ENCODE measurements at regions not wholly inside any gene's neighbourhood (a gene's known extent, or its start where the extent isn't known, plus 50 kb on each side); places are given as distances from the start of the nearest gene placed in this dataset.

DNA sequence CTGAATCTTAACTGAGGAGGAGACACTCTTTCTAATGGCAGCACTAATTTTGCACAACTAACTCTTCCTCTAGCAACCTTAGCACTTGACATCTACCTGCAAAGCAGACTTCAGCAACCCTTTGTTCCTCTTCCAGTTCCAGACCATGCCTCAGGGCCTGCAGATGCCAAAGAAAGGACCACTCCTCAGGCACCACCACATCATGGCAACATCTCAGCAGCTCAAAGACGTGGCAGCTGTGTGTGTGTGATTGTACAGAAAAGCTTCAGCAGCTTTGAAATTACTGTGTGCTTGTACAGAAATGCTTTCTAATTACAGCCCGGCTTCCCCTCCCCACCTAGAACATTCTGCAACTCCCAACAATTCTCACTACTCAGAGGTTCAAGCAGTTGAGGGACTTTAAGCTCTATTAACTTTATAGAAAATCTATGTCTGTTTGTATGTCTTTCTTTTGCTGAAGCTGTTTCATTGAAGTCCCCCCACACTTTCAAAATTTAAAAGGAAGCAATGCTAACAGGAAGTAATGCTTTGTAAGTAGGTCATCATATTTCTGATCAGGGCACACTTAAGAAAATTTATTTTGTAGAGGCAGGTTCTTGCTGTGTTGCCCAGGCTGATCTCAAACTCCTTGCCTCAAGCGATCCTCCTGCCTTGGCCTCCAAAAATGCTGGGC lies 115.2 kb downstream of the CD47 start:
- peaks cover 12% of the 10 kb centered on the region; the same call in 1 of the 2 replicates for H3K4me1 Mint-ChIP-seq (ENCODE audit: low read depth)
- no peak overlapping the region for H3K27ac Mint-ChIP-seq
- H3K27me3 Mint-ChIP-seq (ENCODE audit: insufficient read depth), result peaks cover 27% of the 10 kb centered on the region
- DNase-seq, result no peak
- H3K4me3 Mint-ChIP-seq, result no peak overlapping the region
- TF ChIP-seq, protein P1, sequence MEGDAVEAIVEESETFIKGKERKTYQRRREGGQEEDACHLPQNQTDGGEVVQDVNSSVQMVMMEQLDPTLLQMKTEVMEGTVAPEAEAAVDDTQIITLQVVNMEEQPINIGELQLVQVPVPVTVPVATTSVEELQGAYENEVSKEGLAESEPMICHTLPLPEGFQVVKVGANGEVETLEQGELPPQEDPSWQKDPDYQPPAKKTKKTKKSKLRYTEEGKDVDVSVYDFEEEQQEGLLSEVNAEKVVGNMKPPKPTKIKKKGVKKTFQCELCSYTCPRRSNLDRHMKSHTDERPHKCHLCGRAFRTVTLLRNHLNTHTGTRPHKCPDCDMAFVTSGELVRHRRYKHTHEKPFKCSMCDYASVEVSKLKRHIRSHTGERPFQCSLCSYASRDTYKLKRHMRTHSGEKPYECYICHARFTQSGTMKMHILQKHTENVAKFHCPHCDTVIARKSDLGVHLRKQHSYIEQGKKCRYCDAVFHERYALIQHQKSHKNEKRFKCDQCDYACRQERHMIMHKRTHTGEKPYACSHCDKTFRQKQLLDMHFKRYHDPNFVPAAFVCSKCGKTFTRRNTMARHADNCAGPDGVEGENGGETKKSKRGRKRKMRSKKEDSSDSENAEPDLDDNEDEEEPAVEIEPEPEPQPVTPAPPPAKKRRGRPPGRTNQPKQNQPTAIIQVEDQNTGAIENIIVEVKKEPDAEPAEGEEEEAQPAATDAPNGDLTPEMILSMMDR (IDR thresholded peaks at IDR 0.05), result no peak
- no peaks in the 10 kb centered on the region for H3K9me3 Mint-ChIP-seq
- H3K36me3 Mint-ChIP-seq (ENCODE audit: low read depth), result no peaks in the 10 kb centered on the region

DNA sequence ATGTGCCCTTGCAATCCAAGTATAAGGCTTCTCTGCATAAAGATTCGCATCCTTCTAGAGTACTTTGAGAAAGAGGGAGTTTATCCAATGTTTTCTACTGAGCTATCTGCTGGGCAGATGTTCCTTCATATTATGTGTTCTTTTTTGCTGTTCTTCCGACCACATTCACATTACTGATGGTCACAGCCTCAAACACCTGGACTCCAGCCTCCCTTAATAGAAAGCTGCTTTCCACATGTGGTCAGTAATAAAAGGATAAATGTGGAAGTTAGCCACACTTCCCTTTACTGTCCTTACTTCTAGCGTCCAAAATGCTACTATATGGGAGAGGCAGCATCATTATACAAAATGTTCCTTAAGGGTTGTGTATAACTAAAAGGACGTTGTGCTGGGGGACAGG lies 116.9 kb downstream of the CD47 start:
- Mint-ChIP-seq H3K4me1 (ENCODE audit: low read depth) (peaks cover 12% of the 10 kb centered on the region; the same call in 1 of the 2 replicates), H3K9me3 (no peaks in the 10 kb centered on the region), H3K4me3 (no peak overlapping the region), H3K27ac (no peak overlapping the region), H3K36me3 (ENCODE audit: low read depth) (no peaks in the 10 kb centered on the region), H3K27me3 (ENCODE audit: insufficient read depth) (peaks cover 25% of the 10 kb centered on the region)
- TF ChIP-seq, protein P1 (IDR thresholded peaks at IDR 0.05), result no peak
- no peak for DNase-seq

DNA sequence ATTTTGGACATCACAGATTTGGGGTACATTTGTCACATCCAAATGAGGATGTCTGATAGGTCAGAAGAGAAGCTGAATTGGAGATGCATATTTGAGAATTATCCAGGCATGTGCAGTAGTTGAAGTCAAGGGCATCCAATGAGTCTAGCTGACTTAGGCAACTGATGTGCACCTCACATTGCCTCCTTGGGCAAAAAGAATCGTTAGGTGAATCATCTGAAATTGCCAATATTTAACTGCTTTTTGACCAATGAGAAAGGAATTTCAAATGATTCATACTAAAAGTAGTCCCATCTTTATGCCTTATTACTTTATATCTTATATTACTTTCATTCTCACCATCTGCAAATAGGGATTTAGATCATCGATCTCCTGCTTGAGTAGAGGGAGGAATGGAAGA lies 117.7 kb downstream of the CD47 start:
- no peak overlapping the region for H3K4me3 Mint-ChIP-seq
- TF ChIP-seq, protein P1 (IDR thresholded peaks at IDR 0.05), result no peak

DNA sequence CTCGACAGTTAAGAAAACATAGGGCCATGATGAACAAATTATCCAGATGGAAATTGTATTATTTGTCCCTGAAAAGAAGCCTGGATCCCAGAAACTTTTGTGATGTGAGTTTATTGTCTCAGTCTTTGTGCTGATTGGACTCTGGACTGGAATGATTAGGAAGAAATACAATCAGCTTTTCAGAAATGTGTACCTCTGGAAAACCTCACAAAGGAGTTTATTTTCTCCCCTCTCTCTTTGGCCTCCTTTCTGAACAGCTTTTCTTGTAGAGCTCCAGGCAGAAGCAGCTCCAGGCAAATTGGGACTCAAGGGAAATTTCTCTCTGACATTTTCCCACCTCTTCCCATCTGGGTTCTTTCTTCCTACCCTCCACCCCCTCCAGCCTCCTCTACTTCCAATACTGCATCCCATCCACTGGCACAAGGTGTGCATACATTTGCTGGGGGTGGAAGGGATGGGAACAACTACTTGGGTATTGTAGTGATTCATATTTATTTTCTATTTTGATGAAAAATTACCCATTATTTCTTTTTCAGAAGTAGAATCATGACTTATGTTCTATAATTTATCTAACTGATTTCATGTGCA lies 119.7 kb downstream of the CD47 start:
- TF ChIP-seq, protein P1 (IDR thresholded peaks at IDR 0.05), result no peak
- H3K4me1 Mint-ChIP-seq (ENCODE audit: low read depth), result peaks cover 12% of the 10 kb centered on the region; the same call in 1 of the 2 replicates
- no peak overlapping the region for H3K27ac Mint-ChIP-seq
- H3K27me3 Mint-ChIP-seq (ENCODE audit: insufficient read depth), result peaks cover 13% of the 10 kb centered on the region
- no peak overlapping the region for H3K4me3 Mint-ChIP-seq
- no peaks in the 10 kb centered on the region for H3K36me3 Mint-ChIP-seq (ENCODE audit: low read depth)
- no peaks in the 10 kb centered on the region for H3K9me3 Mint-ChIP-seq
- no peak for DNase-seq

More for the DNA sequence above, 117.7 kb downstream of the CD47 start:
- no peak for DNase-seq
- Mint-ChIP-seq H3K4me1 (ENCODE audit: low read depth) (peaks cover 12% of the 10 kb centered on the region; the same call in 1 of the 2 replicates), H3K27ac (no peak overlapping the region), H3K27me3 (ENCODE audit: insufficient read depth) (peaks cover 21% of the 10 kb centered on the region), H3K36me3 (ENCODE audit: low read depth) (no peaks in the 10 kb centered on the region), H3K9me3 (no peaks in the 10 kb centered on the region)

DNA sequence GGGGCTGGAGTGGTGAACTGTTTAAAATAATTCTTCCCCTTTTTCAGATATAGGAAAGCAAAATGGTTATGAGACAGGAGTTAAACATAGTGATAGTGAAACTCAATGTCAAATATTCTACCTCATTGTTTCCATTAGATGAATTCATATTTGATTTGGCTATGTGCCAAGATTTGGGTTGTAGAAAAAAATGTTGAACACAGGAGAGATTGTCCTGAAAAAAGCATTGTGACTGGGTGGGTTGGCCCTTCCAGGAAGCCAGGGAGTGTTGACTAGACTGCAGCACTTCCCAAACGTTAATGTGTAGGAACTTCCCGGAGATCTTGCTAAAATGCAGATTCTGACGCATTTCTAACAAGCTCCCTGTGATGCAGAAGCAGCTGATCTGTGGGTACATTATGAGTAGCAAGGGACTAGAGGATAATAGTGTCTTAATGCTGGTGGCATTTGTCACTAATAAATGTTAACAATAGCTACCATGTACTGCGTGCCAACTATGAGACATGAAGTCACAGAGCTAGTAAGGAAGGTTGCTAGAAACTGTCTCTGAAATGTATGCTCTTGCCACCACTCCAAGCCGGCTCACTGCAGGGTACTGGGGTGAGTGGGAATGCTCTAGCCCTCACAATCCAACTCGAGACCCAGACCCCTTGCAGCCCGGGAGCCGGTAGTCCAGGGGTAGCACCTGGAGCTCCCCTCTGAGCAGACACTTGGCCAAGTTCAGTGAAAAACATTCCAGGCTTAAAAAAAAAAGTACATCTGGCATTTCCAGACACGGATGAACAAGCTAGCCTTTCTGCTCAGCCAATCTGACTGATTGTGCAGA lies 120.6 kb downstream of the CD47 start:
- Mint-ChIP-seq H3K27me3 (ENCODE audit: insufficient read depth) (peaks cover 10% of the 10 kb centered on the region), H3K4me1 (ENCODE audit: low read depth) (peaks cover 12% of the 10 kb centered on the region; the same call in 1 of the 2 replicates), H3K4me3 (no peak overlapping the region), H3K36me3 (ENCODE audit: low read depth) (no peaks in the 10 kb centered on the region), H3K9me3 (no peaks in the 10 kb centered on the region), H3K27ac (no peak overlapping the region)
- DNase-seq, result no peak
- TF ChIP-seq, protein P1 (IDR thresholded peaks at IDR 0.05), result no peak
